Upper lobe of right lung (tissue), 1 donor: ENCODE measurements at regions not wholly inside any gene's neighbourhood (a gene's known extent, or its start where the extent isn't known, plus 50 kb on each side); places are given as distances from the start of the nearest gene placed in this dataset.

ENCODE experiments used
- ATAC-seq: fragments of 200-7000 bp; cut with Tn5 transposase; one replicate; pipeline ENCODE4 v1.9.1; 2020; ENCODE audit warnings: mild to moderate bottlenecking, moderate library complexity
- DNase-seq: peaks from one replicate; pipeline ENCODE4 v3.0.0-alpha.2; 2020
- H3K27ac ChIP-seq: fragments of 200-600 bp; one replicate; pipeline ENCODE4 v1.8.0; 2022
- H3K27me3 ChIP-seq: fragments of 200-600 bp; one replicate; pipeline ENCODE4 v1.8.0; 2022; ENCODE audit warnings: mild to moderate bottlenecking
- H3K36me3 ChIP-seq: fragments of 200-600 bp; one replicate; pipeline ENCODE4 v1.8.0; 2022
- H3K4me1 ChIP-seq: fragments of 200-600 bp; one replicate; pipeline ENCODE4 v1.8.0; 2022
- H3K4me3 ChIP-seq: fragments of 200-600 bp; one replicate; pipeline ENCODE4 v1.8.0; 2022; ENCODE audit warnings: mild to moderate bottlenecking
- H3K9me3 ChIP-seq: fragments of 200-600 bp; one replicate; pipeline ENCODE4 v1.8.0; 2022
- CTCF ChIP-seq: fragments of 200-600 bp; IDR thresholded peaks from one replicate; pipeline ENCODE4 v1.8.0; 2022; ENCODE audit warnings: antibody characterized with exemption
- intact Hi-C: fragments of 100-400 bp; cut with DNase I; formaldehyde crosslinking; loops from one replicate; pipeline ENCODE4 v1.11.0; 2022
- donor health status: DM: no; HTN: yes; CAD: no; lungs with severe emphysema.

- intact Hi-C loops = no loop called here
- Histone ChIP-seq H3K36me3 (no peaks in the 10 kb centered on the region), H3K4me1 (no peaks in the 10 kb centered on the region), H3K27me3 (no peaks in the 10 kb centered on the region), H3K4me3 (no peak overlapping the region), H3K27ac (no peak overlapping the region), H3K9me3 (no peaks in the 10 kb centered on the region)
- DNase-seq = no peak
- ATAC-seq = no peak
- TF ChIP-seq CTCF = no peak
Observed at GRCh38 chr15:37720267-37720666, 214.2 kb upstream of the TMCO5A start.

- H3K4me3 ChIP-seq = no peak overlapping the region
- H3K36me3 ChIP-seq = no peaks in the 10 kb centered on the region
- no peak overlapping the region for H3K27ac ChIP-seq
- H3K4me1 ChIP-seq = no peaks in the 10 kb centered on the region
- intact Hi-C loops = no loop called here
- DNase-seq = no peak
- no peak for ATAC-seq
- H3K27me3 ChIP-seq = no peaks in the 10 kb centered on the region
- H3K9me3 ChIP-seq = no peaks in the 10 kb centered on the region
- TF ChIP-seq CTCF = no peak
Observed at GRCh38 chr15:37731146-37731746, 203.2 kb upstream of the TMCO5A start.

GRCh38 chr15:37733628-37734027 lies 200.8 kb upstream of the TMCO5A start:
- no peak overlapping the region for H3K4me3 ChIP-seq
- intact Hi-C loops = no loop called here
- H3K27ac ChIP-seq = no peak overlapping the region
- no peak for ATAC-seq
- no peaks in the 10 kb centered on the region for H3K27me3 ChIP-seq
- no peaks in the 10 kb centered on the region for H3K4me1 ChIP-seq
- no peaks in the 10 kb centered on the region for H3K9me3 ChIP-seq
- no peak for TF ChIP-seq CTCF
- no peaks in the 10 kb centered on the region for H3K36me3 ChIP-seq
- DNase-seq = no peak

GRCh38 chr15:37740623-37741141 lies 193.8 kb upstream of the TMCO5A start:
- intact Hi-C loops = no loop called here
- no peaks in the 10 kb centered on the region for H3K36me3 ChIP-seq
- no peak for TF ChIP-seq CTCF
- no peaks in the 10 kb centered on the region for H3K9me3 ChIP-seq
- H3K4me3 ChIP-seq = no peak overlapping the region
- H3K27ac ChIP-seq = no peak overlapping the region
- ATAC-seq (no peak), DNase-seq (no peak)
- H3K4me1 ChIP-seq = no peaks in the 10 kb centered on the region
- no peaks in the 10 kb centered on the region for H3K27me3 ChIP-seq

GRCh38 chr15:37743826-37744225 lies 190.6 kb upstream of the TMCO5A start:
- no peaks in the 10 kb centered on the region for H3K9me3 ChIP-seq
- ATAC-seq = no peak
- H3K4me3 ChIP-seq = no peak overlapping the region
- no peak for TF ChIP-seq CTCF
- intact Hi-C loops = no loop called here
- no peaks in the 10 kb centered on the region for H3K36me3 ChIP-seq
- no peak for DNase-seq
- H3K4me1 ChIP-seq = no peaks in the 10 kb centered on the region
- no peaks in the 10 kb centered on the region for H3K27me3 ChIP-seq
- no peak overlapping the region for H3K27ac ChIP-seq

GRCh38 chr15:37744521-37744920 lies 189.9 kb upstream of the TMCO5A start:
- H3K36me3 ChIP-seq = no peaks in the 10 kb centered on the region
- ATAC-seq = no peak
- TF ChIP-seq CTCF = no peak
- H3K27me3 ChIP-seq = no peaks in the 10 kb centered on the region
- H3K9me3 ChIP-seq = no peaks in the 10 kb centered on the region
- intact Hi-C loops = no loop called here
- H3K4me3 ChIP-seq = no peak overlapping the region
- H3K4me1 ChIP-seq = no peaks in the 10 kb centered on the region
- no peak for DNase-seq
- no peak overlapping the region for H3K27ac ChIP-seq
